HEK293 (cell line): ENCODE measurements at regions not wholly inside any gene's neighbourhood (a gene's known extent, or its start where the extent isn't known, plus 50 kb on each side); places are given as distances from the start of the nearest gene placed in this dataset.

Experiments
- BCL6B ChIP-seq: fragments of 450-650 bp; formaldehyde crosslinking; IDR thresholded peaks from 2 replicates; pipeline ENCODE4 v1.5.1; 2017; ENCODE audit warnings: missing biosample characterization, missing genetic modification characterization
- ELK4 ChIP-seq: IDR thresholded peaks from 2 replicates; pipeline ENCODE4 v1.6.1; 2011; ENCODE audit warnings: mild to moderate bottlenecking, low read depth, low read length, borderline replicate concordance
- IKZF3 ChIP-seq: fragments of 450-650 bp; IDR thresholded peaks from 2 replicates; pipeline ENCODE4 v1.5.0; 2018; ENCODE audit warnings: missing biosample characterization, mild to moderate bottlenecking, missing genetic modification characterization, moderate library complexity
- KLF16 ChIP-seq: fragments of 450-650 bp; formaldehyde crosslinking; IDR thresholded peaks from 2 replicates; pipeline ENCODE4 v1.5.1; 2017; ENCODE audit warnings: missing biosample characterization, missing genetic modification characterization
- SCRT2 ChIP-seq: fragments of 450-650 bp; formaldehyde crosslinking; IDR thresholded peaks from 2 replicates; pipeline ENCODE4 v1.5.1; 2016; ENCODE audit warnings: missing biosample characterization, missing genetic modification characterization
- TCF7L2 ChIP-seq: IDR thresholded peaks from 2 replicates; pipeline ENCODE4 v1.6.1; 2011; ENCODE audit warnings: low read depth, mild to moderate bottlenecking, inconsistent platforms, low read length, moderate library complexity, borderline replicate concordance
- ZIC2 ChIP-seq: fragments of 450-650 bp; formaldehyde crosslinking; IDR thresholded peaks from 2 replicates; pipeline ENCODE4 v1.5.1; 2016; ENCODE audit warnings: missing biosample characterization, missing genetic modification characterization
- ZNF501 ChIP-seq: fragments of 450-650 bp; formaldehyde crosslinking; IDR thresholded peaks from 2 replicates; pipeline ENCODE4 v1.5.1; 2016; ENCODE audit warnings: missing biosample characterization, missing genetic modification characterization
- TF ChIP-seq, protein P1 (sequence below): fragments of 450-650 bp; formaldehyde crosslinking; optimal IDR thresholded peaks from 2 replicates; pipeline ENCODE3; 2016; ENCODE audit warnings: missing biosample characterization, mild to moderate bottlenecking, missing genetic modification characterization
- TF ChIP-seq, protein P2 (sequence below): fragments of 450-650 bp; formaldehyde crosslinking; IDR thresholded peaks from 2 replicates; pipeline ENCODE4 v1.5.1; 2016; ENCODE audit warnings: missing biosample characterization, missing genetic modification characterization
- TF ChIP-seq, protein P3 (sequence below): fragments of 450-650 bp; formaldehyde crosslinking; IDR thresholded peaks from 2 replicates; pipeline ENCODE4 v1.5.0; 2017; ENCODE audit warnings: missing biosample characterization, missing genetic modification characterization, borderline replicate concordance
- TF ChIP-seq, protein P4 (sequence below): fragments of 450-650 bp; formaldehyde crosslinking; IDR thresholded peaks from 2 replicates; pipeline ENCODE4 v1.5.1; 2016; ENCODE audit warnings: missing biosample characterization, missing genetic modification characterization
- TF ChIP-seq, protein P5 (sequence below): fragments of 450-650 bp; IDR thresholded peaks from 2 replicates; pipeline ENCODE4 v1.5.1; 2018; ENCODE audit warnings: missing biosample characterization, mild to moderate bottlenecking, missing genetic modification characterization
- TF ChIP-seq, protein P6 (sequence below): fragments of 450-650 bp; formaldehyde crosslinking; IDR thresholded peaks from 2 replicates; pipeline ENCODE4 v1.5.1; 2016; ENCODE audit warnings: missing biosample characterization, missing genetic modification characterization

DNA sequence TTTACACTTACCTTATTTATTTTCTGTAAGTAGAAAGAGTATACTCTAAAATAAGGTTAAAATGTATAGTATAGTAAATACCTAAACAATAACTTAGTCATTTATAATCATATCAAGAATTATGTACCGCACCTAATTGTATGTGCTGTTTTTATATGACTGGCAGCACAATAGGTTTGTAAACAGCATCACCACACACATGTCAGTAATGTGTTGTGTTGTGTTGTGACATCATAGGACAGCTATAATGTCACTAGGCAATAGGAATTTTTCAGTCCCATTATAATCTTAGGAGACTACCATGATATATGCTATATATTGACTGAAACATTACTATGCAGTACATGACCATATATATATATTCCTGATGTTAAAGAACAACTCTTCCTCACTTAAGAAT lies 99.9 kb upstream of the CNTN4 start:
- TF ChIP-seq, protein P1, sequence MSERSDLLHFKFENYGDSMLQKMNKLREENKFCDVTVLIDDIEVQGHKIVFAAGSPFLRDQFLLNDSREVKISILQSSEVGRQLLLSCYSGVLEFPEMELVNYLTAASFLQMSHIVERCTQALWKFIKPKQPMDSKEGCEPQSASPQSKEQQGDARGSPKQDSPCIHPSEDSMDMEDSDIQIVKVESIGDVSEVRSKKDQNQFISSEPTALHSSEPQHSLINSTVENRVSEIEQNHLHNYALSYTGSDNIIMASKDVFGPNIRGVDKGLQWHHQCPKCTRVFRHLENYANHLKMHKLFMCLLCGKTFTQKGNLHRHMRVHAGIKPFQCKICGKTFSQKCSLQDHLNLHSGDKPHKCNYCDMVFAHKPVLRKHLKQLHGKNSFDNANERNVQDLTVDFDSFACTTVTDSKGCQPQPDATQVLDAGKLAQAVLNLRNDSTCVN (tag by site-specific recombination), result no peak
- TF ChIP-seq, protein P2, sequence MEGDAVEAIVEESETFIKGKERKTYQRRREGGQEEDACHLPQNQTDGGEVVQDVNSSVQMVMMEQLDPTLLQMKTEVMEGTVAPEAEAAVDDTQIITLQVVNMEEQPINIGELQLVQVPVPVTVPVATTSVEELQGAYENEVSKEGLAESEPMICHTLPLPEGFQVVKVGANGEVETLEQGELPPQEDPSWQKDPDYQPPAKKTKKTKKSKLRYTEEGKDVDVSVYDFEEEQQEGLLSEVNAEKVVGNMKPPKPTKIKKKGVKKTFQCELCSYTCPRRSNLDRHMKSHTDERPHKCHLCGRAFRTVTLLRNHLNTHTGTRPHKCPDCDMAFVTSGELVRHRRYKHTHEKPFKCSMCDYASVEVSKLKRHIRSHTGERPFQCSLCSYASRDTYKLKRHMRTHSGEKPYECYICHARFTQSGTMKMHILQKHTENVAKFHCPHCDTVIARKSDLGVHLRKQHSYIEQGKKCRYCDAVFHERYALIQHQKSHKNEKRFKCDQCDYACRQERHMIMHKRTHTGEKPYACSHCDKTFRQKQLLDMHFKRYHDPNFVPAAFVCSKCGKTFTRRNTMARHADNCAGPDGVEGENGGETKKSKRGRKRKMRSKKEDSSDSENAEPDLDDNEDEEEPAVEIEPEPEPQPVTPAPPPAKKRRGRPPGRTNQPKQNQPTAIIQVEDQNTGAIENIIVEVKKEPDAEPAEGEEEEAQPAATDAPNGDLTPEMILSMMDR (tag by site-specific recombination), result no peak
- TF ChIP-seq ELK4 (no peak), KLF16 (no peak), TCF7L2 (no peak), ZNF501 (tag by site-specific recombination) (no peak), ZIC2 (tag by site-specific recombination) (no peak), IKZF3 (no peak), BCL6B (tag by site-specific recombination) (no peak), SCRT2 (tag by site-specific recombination) (no peak)
- TF ChIP-seq, protein P3, sequence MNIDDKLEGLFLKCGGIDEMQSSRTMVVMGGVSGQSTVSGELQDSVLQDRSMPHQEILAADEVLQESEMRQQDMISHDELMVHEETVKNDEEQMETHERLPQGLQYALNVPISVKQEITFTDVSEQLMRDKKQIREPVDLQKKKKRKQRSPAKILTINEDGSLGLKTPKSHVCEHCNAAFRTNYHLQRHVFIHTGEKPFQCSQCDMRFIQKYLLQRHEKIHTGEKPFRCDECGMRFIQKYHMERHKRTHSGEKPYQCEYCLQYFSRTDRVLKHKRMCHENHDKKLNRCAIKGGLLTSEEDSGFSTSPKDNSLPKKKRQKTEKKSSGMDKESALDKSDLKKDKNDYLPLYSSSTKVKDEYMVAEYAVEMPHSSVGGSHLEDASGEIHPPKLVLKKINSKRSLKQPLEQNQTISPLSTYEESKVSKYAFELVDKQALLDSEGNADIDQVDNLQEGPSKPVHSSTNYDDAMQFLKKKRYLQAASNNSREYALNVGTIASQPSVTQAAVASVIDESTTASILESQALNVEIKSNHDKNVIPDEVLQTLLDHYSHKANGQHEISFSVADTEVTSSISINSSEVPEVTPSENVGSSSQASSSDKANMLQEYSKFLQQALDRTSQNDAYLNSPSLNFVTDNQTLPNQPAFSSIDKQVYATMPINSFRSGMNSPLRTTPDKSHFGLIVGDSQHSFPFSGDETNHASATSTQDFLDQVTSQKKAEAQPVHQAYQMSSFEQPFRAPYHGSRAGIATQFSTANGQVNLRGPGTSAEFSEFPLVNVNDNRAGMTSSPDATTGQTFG (tag by site-specific recombination), result no peak
- TF ChIP-seq, protein P4, sequence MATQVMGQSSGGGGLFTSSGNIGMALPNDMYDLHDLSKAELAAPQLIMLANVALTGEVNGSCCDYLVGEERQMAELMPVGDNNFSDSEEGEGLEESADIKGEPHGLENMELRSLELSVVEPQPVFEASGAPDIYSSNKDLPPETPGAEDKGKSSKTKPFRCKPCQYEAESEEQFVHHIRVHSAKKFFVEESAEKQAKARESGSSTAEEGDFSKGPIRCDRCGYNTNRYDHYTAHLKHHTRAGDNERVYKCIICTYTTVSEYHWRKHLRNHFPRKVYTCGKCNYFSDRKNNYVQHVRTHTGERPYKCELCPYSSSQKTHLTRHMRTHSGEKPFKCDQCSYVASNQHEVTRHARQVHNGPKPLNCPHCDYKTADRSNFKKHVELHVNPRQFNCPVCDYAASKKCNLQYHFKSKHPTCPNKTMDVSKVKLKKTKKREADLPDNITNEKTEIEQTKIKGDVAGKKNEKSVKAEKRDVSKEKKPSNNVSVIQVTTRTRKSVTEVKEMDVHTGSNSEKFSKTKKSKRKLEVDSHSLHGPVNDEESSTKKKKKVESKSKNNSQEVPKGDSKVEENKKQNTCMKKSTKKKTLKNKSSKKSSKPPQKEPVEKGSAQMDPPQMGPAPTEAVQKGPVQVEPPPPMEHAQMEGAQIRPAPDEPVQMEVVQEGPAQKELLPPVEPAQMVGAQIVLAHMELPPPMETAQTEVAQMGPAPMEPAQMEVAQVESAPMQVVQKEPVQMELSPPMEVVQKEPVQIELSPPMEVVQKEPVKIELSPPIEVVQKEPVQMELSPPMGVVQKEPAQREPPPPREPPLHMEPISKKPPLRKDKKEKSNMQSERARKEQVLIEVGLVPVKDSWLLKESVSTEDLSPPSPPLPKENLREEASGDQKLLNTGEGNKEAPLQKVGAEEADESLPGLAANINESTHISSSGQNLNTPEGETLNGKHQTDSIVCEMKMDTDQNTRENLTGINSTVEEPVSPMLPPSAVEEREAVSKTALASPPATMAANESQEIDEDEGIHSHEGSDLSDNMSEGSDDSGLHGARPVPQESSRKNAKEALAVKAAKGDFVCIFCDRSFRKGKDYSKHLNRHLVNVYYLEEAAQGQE (tag by site-specific recombination), result no peak
- TF ChIP-seq, protein P5, sequence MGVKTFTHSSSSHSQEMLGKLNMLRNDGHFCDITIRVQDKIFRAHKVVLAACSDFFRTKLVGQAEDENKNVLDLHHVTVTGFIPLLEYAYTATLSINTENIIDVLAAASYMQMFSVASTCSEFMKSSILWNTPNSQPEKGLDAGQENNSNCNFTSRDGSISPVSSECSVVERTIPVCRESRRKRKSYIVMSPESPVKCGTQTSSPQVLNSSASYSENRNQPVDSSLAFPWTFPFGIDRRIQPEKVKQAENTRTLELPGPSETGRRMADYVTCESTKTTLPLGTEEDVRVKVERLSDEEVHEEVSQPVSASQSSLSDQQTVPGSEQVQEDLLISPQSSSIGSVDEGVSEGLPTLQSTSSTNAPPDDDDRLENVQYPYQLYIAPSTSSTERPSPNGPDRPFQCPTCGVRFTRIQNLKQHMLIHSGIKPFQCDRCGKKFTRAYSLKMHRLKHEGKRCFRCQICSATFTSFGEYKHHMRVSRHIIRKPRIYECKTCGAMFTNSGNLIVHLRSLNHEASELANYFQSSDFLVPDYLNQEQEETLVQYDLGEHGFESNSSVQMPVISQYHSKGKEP (tag by site-specific recombination), result no peak
- TF ChIP-seq, protein P6, sequence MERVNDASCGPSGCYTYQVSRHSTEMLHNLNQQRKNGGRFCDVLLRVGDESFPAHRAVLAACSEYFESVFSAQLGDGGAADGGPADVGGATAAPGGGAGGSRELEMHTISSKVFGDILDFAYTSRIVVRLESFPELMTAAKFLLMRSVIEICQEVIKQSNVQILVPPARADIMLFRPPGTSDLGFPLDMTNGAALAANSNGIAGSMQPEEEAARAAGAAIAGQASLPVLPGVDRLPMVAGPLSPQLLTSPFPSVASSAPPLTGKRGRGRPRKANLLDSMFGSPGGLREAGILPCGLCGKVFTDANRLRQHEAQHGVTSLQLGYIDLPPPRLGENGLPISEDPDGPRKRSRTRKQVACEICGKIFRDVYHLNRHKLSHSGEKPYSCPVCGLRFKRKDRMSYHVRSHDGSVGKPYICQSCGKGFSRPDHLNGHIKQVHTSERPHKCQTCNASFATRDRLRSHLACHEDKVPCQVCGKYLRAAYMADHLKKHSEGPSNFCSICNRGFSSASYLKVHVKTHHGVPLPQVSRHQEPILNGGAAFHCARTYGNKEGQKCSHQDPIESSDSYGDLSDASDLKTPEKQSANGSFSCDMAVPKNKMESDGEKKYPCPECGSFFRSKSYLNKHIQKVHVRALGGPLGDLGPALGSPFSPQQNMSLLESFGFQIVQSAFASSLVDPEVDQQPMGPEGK (tag by site-specific recombination), result no peak
